ENCODE measurements at regions not wholly inside any gene's neighbourhood (a gene's known extent, or its start where the extent isn't known, plus 50 kb on each side); places are given as distances from the start of the nearest gene placed in this dataset.

- no peak for DNase-seq (ENCODE audit: extremely low spot score)
- CTCF ChIA-PET, result no interaction called here
- POLR2A ChIA-PET, result no interaction called here
- TF ChIP-seq ELF4 (IDR thresholded peaks at IDR 0.05), result no peak
Observed at GRCh38 chr16:73847090-73847489, 449.5 kb upstream of the PSMD7 start.

GRCh38 chr16:73846356-73846755 is 450.3 kb upstream of the PSMD7 start:
- CTCF ChIA-PET, result no interaction called here

GRCh38 chr16:73846007-73846330 is 450.6 kb upstream of the PSMD7 start:
- CTCF ChIA-PET, result interaction anchor here (0.9 kb wide), 1 partner anchor 110 kb away, joined by 3 read pairs; no protein-coding TSS in a partner anchor
- no peak for TF ChIP-seq TARDBP (IDR thresholded peaks at IDR 0.05)
- TF ChIP-seq ARNT (IDR thresholded peaks at IDR 0.05), result no peak
- no peak for TF ChIP-seq FOXK2 (IDR thresholded peaks at IDR 0.05)
- no peak for TF ChIP-seq SP1 (IDR thresholded peaks at IDR 0.05)
- TF ChIP-seq SUZ12 (IDR thresholded peaks at IDR 0.05), result no peak
- no peak for TF ChIP-seq LEF1 (IDR thresholded peaks at IDR 0.05; ENCODE audit: borderline replicate concordance)
- no peak for TF ChIP-seq HDGF (IDR thresholded peaks at IDR 0.05; ENCODE audit: borderline replicate concordance)
- no peak for TF ChIP-seq ZNF384 (IDR thresholded peaks at IDR 0.05)
- no peak for TF ChIP-seq FOXA1 (IDR thresholded peaks at IDR 0.05)
- no peak for TF ChIP-seq FOXM1 (IDR thresholded peaks at IDR 0.05; ENCODE audit: borderline replicate concordance)
- TF ChIP-seq NFRKB (IDR thresholded peaks at IDR 0.05), result no peak
- no peak for TF ChIP-seq PKNOX1 (IDR thresholded peaks at IDR 0.05)
- no peak for TF ChIP-seq L3MBTL2 (conservative IDR thresholded peaks at IDR 0.05)
- TF ChIP-seq BHLHE40 (IDR thresholded peaks at IDR 0.05; ENCODE audit: borderline replicate concordance), result no peak
- TF ChIP-seq CTBP1 (IDR thresholded peaks at IDR 0.05; ENCODE audit: borderline replicate concordance), result no peak
- DNase-seq (ENCODE audit: extremely low spot score), result no peak
- POLR2A ChIA-PET, result no interaction called here

More at GRCh38 chr16:73846356-73846755, 450.3 kb upstream of the PSMD7 start:
- DNase-seq (ENCODE audit: extremely low spot score), result peak; percentile 10
- TF ChIP-seq CTBP1 (IDR thresholded peaks at IDR 0.05; ENCODE audit: borderline replicate concordance), result no peak
- no peak for TF ChIP-seq HDGF (IDR thresholded peaks at IDR 0.05; ENCODE audit: borderline replicate concordance)
- no peak for TF ChIP-seq PKNOX1 (IDR thresholded peaks at IDR 0.05)
- TF ChIP-seq SP1 (IDR thresholded peaks at IDR 0.05), result no peak
- no peak for TF ChIP-seq TARDBP (IDR thresholded peaks at IDR 0.05)
- TF ChIP-seq NFRKB (IDR thresholded peaks at IDR 0.05), result no peak
- TF ChIP-seq SUZ12 (IDR thresholded peaks at IDR 0.05), result no peak
- no peak for TF ChIP-seq BHLHE40 (IDR thresholded peaks at IDR 0.05; ENCODE audit: borderline replicate concordance)
- TF ChIP-seq FOXK2 (IDR thresholded peaks at IDR 0.05), result no peak
- no peak for TF ChIP-seq ARNT (IDR thresholded peaks at IDR 0.05)
- TF ChIP-seq L3MBTL2 (conservative IDR thresholded peaks at IDR 0.05), result no peak
- no peak for TF ChIP-seq LEF1 (IDR thresholded peaks at IDR 0.05; ENCODE audit: borderline replicate concordance)
- no peak for TF ChIP-seq ELF4 (IDR thresholded peaks at IDR 0.05)
- TF ChIP-seq ZNF384 (IDR thresholded peaks at IDR 0.05), result no peak
- TF ChIP-seq FOXM1 (IDR thresholded peaks at IDR 0.05; ENCODE audit: borderline replicate concordance), result no peak
- TF ChIP-seq FOXA1 (IDR thresholded peaks at IDR 0.05), result no peak
- POLR2A ChIA-PET, result no interaction called here

GRCh38 chr16:73845238-73846006 is 451.2 kb upstream of the PSMD7 start:
- ChIA-PET POLR2A (no interaction called here), CTCF (interaction anchor here (0.9 kb wide), 1 partner anchor 111 kb away, joined by 3 read pairs; no protein-coding TSS in a partner anchor)
- no peak for DNase-seq (ENCODE audit: extremely low spot score)
- no peak for TF ChIP-seq CTBP1 (IDR thresholded peaks at IDR 0.05; ENCODE audit: borderline replicate concordance)
- no peak for TF ChIP-seq FOXA1 (IDR thresholded peaks at IDR 0.05)
- no peak for TF ChIP-seq ELF4 (IDR thresholded peaks at IDR 0.05)
- no peak for TF ChIP-seq SP1 (IDR thresholded peaks at IDR 0.05)
- no peak for TF ChIP-seq SUZ12 (IDR thresholded peaks at IDR 0.05)
- TF ChIP-seq HDGF (IDR thresholded peaks at IDR 0.05; ENCODE audit: borderline replicate concordance), result no peak
- no peak for TF ChIP-seq BHLHE40 (IDR thresholded peaks at IDR 0.05; ENCODE audit: borderline replicate concordance)

- CTCF ChIA-PET, result no interaction called here
- POLR2A ChIA-PET, result no interaction called here
- DNase-seq (ENCODE audit: extremely low spot score), result no peak
- no peak for TF ChIP-seq L3MBTL2 (conservative IDR thresholded peaks at IDR 0.05)
- TF ChIP-seq SP1 (IDR thresholded peaks at IDR 0.05), result no peak
- TF ChIP-seq LEF1 (IDR thresholded peaks at IDR 0.05; ENCODE audit: borderline replicate concordance), result no peak
- no peak for TF ChIP-seq CTBP1 (IDR thresholded peaks at IDR 0.05; ENCODE audit: borderline replicate concordance)
- TF ChIP-seq SUZ12 (IDR thresholded peaks at IDR 0.05), result no peak
- no peak for TF ChIP-seq NFRKB (IDR thresholded peaks at IDR 0.05)
- TF ChIP-seq ARNT (IDR thresholded peaks at IDR 0.05), result no peak
- TF ChIP-seq ZNF384 (IDR thresholded peaks at IDR 0.05), result no peak
- TF ChIP-seq TARDBP (IDR thresholded peaks at IDR 0.05), result no peak
- no peak for TF ChIP-seq PKNOX1 (IDR thresholded peaks at IDR 0.05)
- no peak for TF ChIP-seq FOXM1 (IDR thresholded peaks at IDR 0.05; ENCODE audit: borderline replicate concordance)
- TF ChIP-seq ELF4 (IDR thresholded peaks at IDR 0.05), result no peak
- no peak for TF ChIP-seq FOXK2 (IDR thresholded peaks at IDR 0.05)
- no peak for TF ChIP-seq HDGF (IDR thresholded peaks at IDR 0.05; ENCODE audit: borderline replicate concordance)
Observed at GRCh38 chr16:73840728-73841127, 455.9 kb upstream of the PSMD7 start.

- TF ChIP-seq FOXA1 (IDR thresholded peaks at IDR 0.05), result no peak
- no peak for TF ChIP-seq CTBP1 (IDR thresholded peaks at IDR 0.05; ENCODE audit: borderline replicate concordance)
- no peak for TF ChIP-seq TARDBP (IDR thresholded peaks at IDR 0.05)
- TF ChIP-seq PKNOX1 (IDR thresholded peaks at IDR 0.05), result no peak
- TF ChIP-seq FOXK2 (IDR thresholded peaks at IDR 0.05), result no peak
- TF ChIP-seq L3MBTL2 (conservative IDR thresholded peaks at IDR 0.05), result no peak
- no peak for TF ChIP-seq ZNF384 (IDR thresholded peaks at IDR 0.05)
- TF ChIP-seq ELF4 (IDR thresholded peaks at IDR 0.05), result no peak
- TF ChIP-seq LEF1 (IDR thresholded peaks at IDR 0.05; ENCODE audit: borderline replicate concordance), result no peak
- TF ChIP-seq SUZ12 (IDR thresholded peaks at IDR 0.05), result no peak
- TF ChIP-seq NFRKB (IDR thresholded peaks at IDR 0.05), result no peak
- no peak for TF ChIP-seq ARNT (IDR thresholded peaks at IDR 0.05)
- no peak for TF ChIP-seq BHLHE40 (IDR thresholded peaks at IDR 0.05; ENCODE audit: borderline replicate concordance)
- no peak for TF ChIP-seq FOXM1 (IDR thresholded peaks at IDR 0.05; ENCODE audit: borderline replicate concordance)
- TF ChIP-seq SP1 (IDR thresholded peaks at IDR 0.05), result no peak
- DNase-seq (ENCODE audit: extremely low spot score), result no peak
- CTCF ChIA-PET, result no interaction called here
- POLR2A ChIA-PET, result no interaction called here
Observed at GRCh38 chr16:73831220-73831619, 465.4 kb upstream of the PSMD7 start.

Data from HEK293T (cell line).